K562 (cell line): ENCODE measurements at regions not wholly inside any gene's neighbourhood (a gene's known extent, or its start where the extent isn't known, plus 50 kb on each side); places are given as distances from the start of the nearest gene placed in this dataset.

Experiments used
- ATAC-seq: fragments of 200-7000 bp; cut with Tn5 transposase; 3 replicates; pipeline ENCODE4 v1.9.1; 2020; ENCODE audit warnings: moderate library complexity
- BruUV-seq: library from RNA; stranded (reverse); fragments of 400-500 nt; replicated peaks from 2 replicates; lab custom pipeline; 2021; lab: Mats Ljungman, UMichigan
- CTCF ChIA-PET: fragments of 300-600 bp; formaldehyde crosslinking; extraction: SDS; loops from one replicate; lab custom pipeline; 2021; ENCODE audit warnings: low intra/inter-chr PET ratio; lab: Yijun Ruan, JAX
- POLR2A ChIA-PET: fragments of 300-600, 350-650 bp; sonication (Branson Sonifier 250); formaldehyde crosslinking; extraction: SDS; loops from one replicate; lab custom pipeline; 2021; ENCODE audit warnings: antibody characterized with exemption, inconsistent platforms; lab: Yijun Ruan, JAX
- DNase-seq, 4 experiments: peaks; one replicate each; pipeline versions ENCODE4 v3.0.0 to v3.0.0-alpha.2; 2011 to 2018; ENCODE audit warnings: low spot score in 3 of 4, mixed read lengths in 3 of 4; ENCODE audit errors: extremely low read depth in 1 of 4
- FAIRE-seq: peaks from 2 replicates; lab custom pipeline; 2011; peaks lifted over from hg19 to GRCh38; lab: Jason Lieb, UNC
- H2AFZ ChIP-seq: 2 replicates; pipeline ENCODE4 v1.6.0; 2011; ENCODE audit warnings: low read depth, low read length, control low read depth, inconsistent platforms
- H3K27ac ChIP-seq: fragments of 200-600 bp; 3 replicates; pipeline ENCODE4 v1.8.0; 2011; ENCODE audit warnings: low read depth, mild to moderate bottlenecking, control low read depth, inconsistent platforms, low read length, moderate library complexity, mixed read lengths; ENCODE audit errors: extremely low read depth
- H3K27me3 ChIP-seq, 2 experiments: fragments of 300-600 bp in 1 of 2; 2 replicates in 1 of 2; 3 replicates in 1 of 2; pipeline versions ENCODE4 v1.6.0 to v1.8.0; 2011; ENCODE audit warnings: inconsistent platforms in 2 of 2, low read length in 2 of 2, mild to moderate bottlenecking in 1 of 2, mixed read lengths in 1 of 2, moderate library complexity in 1 of 2; ENCODE audit not compliant: control insufficient read depth in 2 of 2, insufficient read depth in 2 of 2
- H3K36me3 ChIP-seq: fragments of 300-600 bp; 3 replicates; pipeline ENCODE4 v1.8.0; 2011; ENCODE audit warnings: mild to moderate bottlenecking, low read length, inconsistent platforms; ENCODE audit not compliant: control insufficient read depth, insufficient read depth
- H3K4me1 ChIP-seq, 2 experiments: fragments of 200-600 bp in 1 of 2; replicated peaks in 1 of 2; 2 replicates in 1 of 2; 3 replicates in 1 of 2; pipeline versions ENCODE4 v1.5.1 to v1.8.0; 2011; ENCODE audit warnings: inconsistent platforms in 2 of 2, low read length in 2 of 2, mild to moderate bottlenecking in 1 of 2, mixed read lengths in 1 of 2, moderate library complexity in 1 of 2; ENCODE audit not compliant: control insufficient read depth in 2 of 2, insufficient read depth in 2 of 2
- H3K4me2 ChIP-seq: 2 replicates; pipeline ENCODE4 v1.6.1; 2011; ENCODE audit warnings: low read length, control low read depth, inconsistent platforms, mixed read lengths; ENCODE audit not compliant: insufficient read depth
- H3K4me3 ChIP-seq: fragments of 200-600 bp; sonication (generic), shearing (Covaris generic); 2 replicates; pipeline ENCODE4 v1.5.1; 2016; ENCODE audit warnings: control low read depth, inconsistent platforms
- H3K79me2 ChIP-seq: fragments of 200-600 bp; 3 replicates; pipeline ENCODE4 v1.8.0; 2011; ENCODE audit warnings: low read length, inconsistent platforms; ENCODE audit not compliant: control insufficient read depth, insufficient read depth
- H3K9ac ChIP-seq, 2 experiments: 2 replicates each; pipeline versions ENCODE4 v1.6.0 to v1.6.1; 2011; ENCODE audit warnings: low read depth in 2 of 2, low read length in 2 of 2, control low read depth in 1 of 2, inconsistent platforms in 1 of 2, mild to moderate bottlenecking in 1 of 2, mixed read lengths in 1 of 2; ENCODE audit not compliant: insufficient read depth in 1 of 2
- H3K9me1 ChIP-seq: one replicate; pipeline ENCODE4 v1.6.0; 2011; ENCODE audit warnings: inconsistent platforms, mild to moderate bottlenecking, low read length, moderate library complexity; ENCODE audit not compliant: control insufficient read depth, insufficient read depth
- H3K9me3 ChIP-seq: replicated peaks from 2 replicates; pipeline ENCODE4 v1.5.1; 2011; ENCODE audit warnings: low read depth, low read length, inconsistent platforms; ENCODE audit not compliant: control insufficient read depth, insufficient read depth
- H4K20me1 ChIP-seq: replicated peaks from 2 replicates; pipeline ENCODE4 v1.6.1; 2011; ENCODE audit warnings: low read length, inconsistent platforms, mixed read lengths; ENCODE audit not compliant: control insufficient read depth, insufficient read depth
- CHCHD3 ChIP-seq: fragments of 250-450 bp; sonication (Bioruptor Pico); IDR thresholded peaks from 2 replicates; pipeline ENCODE4 v2.1.2; 2022; ENCODE audit warnings: mild to moderate bottlenecking
- CHD7 ChIP-seq: fragments of 200-600 bp; sonication (generic); IDR thresholded peaks from one replicate; pipeline ENCODE4 v1.6.1; 2012; ENCODE audit warnings: mild to moderate bottlenecking, low read depth, low read length, inconsistent platforms
- CSDE1 ChIP-seq, 2 experiments: fragments of 450-650 bp; IDR thresholded peaks; 2 replicates each; pipeline ENCODE4 v1.6.1; 2016; ENCODE audit warnings: mild to moderate bottlenecking in 1 of 2
- ELK1 ChIP-seq: sonication (generic); formaldehyde crosslinking; IDR thresholded peaks from 2 replicates; pipeline ENCODE4 v1.8.1; 2022; ENCODE audit warnings: missing genetic modification reagents
- HLTF ChIP-seq: fragments of 450-650 bp; IDR thresholded peaks from 2 replicates; pipeline ENCODE4 v1.6.1; 2016
- MXI1 ChIP-seq: IDR thresholded peaks from 2 replicates; pipeline ENCODE4 v1.6.1; 2011; ENCODE audit warnings: low read depth, mild to moderate bottlenecking, improper control_type of control experiment, low read length
- NBN ChIP-seq: fragments of 450-650 bp; IDR thresholded peaks from 2 replicates; pipeline ENCODE4 v1.6.1; 2016; ENCODE audit warnings: low read depth, mild to moderate bottlenecking
- SRF ChIP-seq, 2 experiments: fragments of 250-450, 450-650 bp in 1 of 2; sonication (Bioruptor Pico) in 1 of 2; sonication (generic) in 1 of 2; formaldehyde crosslinking; IDR thresholded peaks; 2 replicates each; pipeline versions ENCODE4 v1.5.0 to v1.5.1; 2020 to 2022; ENCODE audit warnings: mild to moderate bottlenecking in 1 of 2, missing genetic modification reagents in 1 of 2
- TCFL5 ChIP-seq: fragments of 250-450 bp; sonication (Bioruptor Pico); conservative IDR thresholded peaks from 2 replicates; pipeline ENCODE4 v1.6.1; 2021; ENCODE audit warnings: mild to moderate bottlenecking, moderate library complexity, matching md5 sums
- ZNF146 ChIP-seq: IDR thresholded peaks from one replicate; pipeline ENCODE4 v1.6.1; 2018; ENCODE audit warnings: missing compliant biosample characterization; ENCODE audit not compliant: unreplicated experiment
- ZNF785 ChIP-seq: fragments of 250-450 bp; sonication (Bioruptor Pico); IDR thresholded peaks from 2 replicates; pipeline ENCODE4 v1.4.0; 2020; ENCODE audit warnings: mild to moderate bottlenecking
- WGBS: fragments of 100-300 bp; shearing (Covaris generic); methylation state at CpG from one replicate; pipeline ENCODE4 v1.1.6; 2016; ENCODE audit warnings: low coverage, mixed read lengths; ENCODE audit not compliant: insufficient coverage; ENCODE audit errors: missing lambda C conversion rate; 5-methylcytosine and 5-hydroxymethylcytosine counted together
- in situ Hi-C: fragments of 300-500 bp; cut with MboI; formaldehyde crosslinking; loops from 4 replicates; pipeline ENCODE4 v1.15.0; 2018; ENCODE audit warnings: inconsistent platforms, mixed read lengths
- intact Hi-C: fragments of 100-400 bp; cut with micrococcal nuclease; formaldehyde crosslinking; loops from 2 replicates; pipeline ENCODE4 v1.14.2; 2022

- no peak overlapping the region for H3K4me2 ChIP-seq
- H3K9ac ChIP-seq: no peak overlapping the region
- no peaks in the 10 kb centered on the region for H4K20me1 ChIP-seq
- ATAC-seq (no peak), DNase-seq (no peak), FAIRE-seq (no peak)
- intact Hi-C loops: no loop called here
- H3K9me1 ChIP-seq: no peaks in the 10 kb centered on the region
- WGBS: 5% methylated on average over 3 of the region's 3 CpGs
- no peaks in the 10 kb centered on the region for H3K79me2 ChIP-seq
- in situ Hi-C loops: no loop called here
- ChIA-PET CTCF (no interaction called here), POLR2A (interaction anchor here (0.5 kb wide), 1 partner anchor 21 kb away, joined by 4 read pairs; no protein-coding TSS in a partner anchor)
- no peak overlapping the region for H3K27ac ChIP-seq
- no TSS peak for BruUV-seq
- no peak overlapping the region for H3K4me3 ChIP-seq
- H3K4me1 ChIP-seq: no peaks in the 10 kb centered on the region
- H2AFZ ChIP-seq: no peak overlapping the region
- H3K27me3 ChIP-seq: no peaks in the 10 kb centered on the region
- no peaks in the 10 kb centered on the region for H3K9me3 ChIP-seq
- no peaks in the 10 kb centered on the region for H3K36me3 ChIP-seq
- TF ChIP-seq MXI1 (no peak), ZNF146 (CRISPR knock-in tag) (no peak), SRF (CRISPR knock-in tag; IDR thresholded peaks at IDR 0.05) (no peak), CHD7 (no peak), HLTF (no peak), CSDE1 (IDR thresholded peaks at IDR 0.05) (no peak), CHCHD3 (no peak), ZNF785 (no peak), ELK1 (CRISPR knock-in tag) (no peak), TCFL5 (no peak), NBN (no peak)
Measured at GRCh38 chr11:39144351-39145130, 2314.9 kb downstream of the LRRC4C start.
